ENCODE measurements at regions not wholly inside any gene's neighbourhood (a gene's known extent, or its start where the extent isn't known, plus 50 kb on each side); places are given as distances from the start of the nearest gene placed in this dataset.

DNA sequence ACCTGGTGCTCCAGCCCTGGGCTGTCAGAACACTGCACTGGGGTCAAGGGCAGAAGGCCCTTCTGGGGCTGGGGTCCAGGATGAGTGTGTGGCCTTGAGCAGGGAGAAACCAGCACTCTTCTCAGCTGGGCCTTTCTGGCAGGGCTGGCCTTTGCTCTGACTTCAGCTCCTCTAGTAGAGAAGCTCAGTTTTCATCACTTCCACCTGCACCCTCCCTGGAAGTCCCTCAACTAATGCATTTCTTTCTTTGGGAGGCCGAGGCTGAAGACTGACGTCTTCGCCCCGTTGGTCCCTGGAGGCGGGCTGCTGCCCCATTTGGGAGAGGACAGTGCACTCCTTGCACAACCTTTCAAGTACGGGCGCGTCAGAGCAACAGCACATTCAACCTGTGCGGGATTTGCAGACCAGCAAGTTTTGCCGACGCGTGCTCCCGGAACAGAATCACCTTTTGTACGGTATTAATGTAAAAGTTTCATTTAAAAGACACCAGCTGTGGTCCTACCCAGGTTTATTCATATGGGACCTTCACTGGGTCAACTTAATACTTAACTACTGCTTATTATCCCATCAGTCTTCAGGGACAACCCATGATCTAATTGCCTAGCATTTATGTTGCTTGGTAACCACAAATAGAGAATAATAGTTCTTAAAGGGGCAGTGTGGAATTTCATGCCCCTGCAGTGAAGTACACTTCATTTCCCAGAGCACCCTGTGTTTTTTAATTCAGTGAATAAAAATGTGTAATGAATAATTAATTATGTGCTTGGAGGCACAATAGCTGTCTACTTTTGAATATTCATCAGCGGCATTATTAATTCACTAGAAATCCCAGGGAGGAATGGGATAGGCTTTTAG is 134.8 kb upstream of the VRK1 start:
- TF ChIP-seq EZH2 (IDR thresholded peaks at IDR 0.05; ENCODE audit: low read depth, unreplicated experiment) (no peak), EZH2phosphoT487 (IDR thresholded peaks at IDR 0.05; ENCODE audit: unreplicated experiment) (no peak), POLR2AphosphoS5 (IDR thresholded peaks at IDR 0.05; ENCODE audit: low read depth) (no peak), NANOG (IDR thresholded peaks at IDR 0.05; ENCODE audit: borderline replicate concordance) (no peak)
- TF ChIP-seq, protein P1, sequence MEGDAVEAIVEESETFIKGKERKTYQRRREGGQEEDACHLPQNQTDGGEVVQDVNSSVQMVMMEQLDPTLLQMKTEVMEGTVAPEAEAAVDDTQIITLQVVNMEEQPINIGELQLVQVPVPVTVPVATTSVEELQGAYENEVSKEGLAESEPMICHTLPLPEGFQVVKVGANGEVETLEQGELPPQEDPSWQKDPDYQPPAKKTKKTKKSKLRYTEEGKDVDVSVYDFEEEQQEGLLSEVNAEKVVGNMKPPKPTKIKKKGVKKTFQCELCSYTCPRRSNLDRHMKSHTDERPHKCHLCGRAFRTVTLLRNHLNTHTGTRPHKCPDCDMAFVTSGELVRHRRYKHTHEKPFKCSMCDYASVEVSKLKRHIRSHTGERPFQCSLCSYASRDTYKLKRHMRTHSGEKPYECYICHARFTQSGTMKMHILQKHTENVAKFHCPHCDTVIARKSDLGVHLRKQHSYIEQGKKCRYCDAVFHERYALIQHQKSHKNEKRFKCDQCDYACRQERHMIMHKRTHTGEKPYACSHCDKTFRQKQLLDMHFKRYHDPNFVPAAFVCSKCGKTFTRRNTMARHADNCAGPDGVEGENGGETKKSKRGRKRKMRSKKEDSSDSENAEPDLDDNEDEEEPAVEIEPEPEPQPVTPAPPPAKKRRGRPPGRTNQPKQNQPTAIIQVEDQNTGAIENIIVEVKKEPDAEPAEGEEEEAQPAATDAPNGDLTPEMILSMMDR (conservative IDR thresholded peaks at IDR 0.05; ENCODE audit: low read depth in 2 of 2), result no peak
- TF ChIP-seq, protein P2, sequence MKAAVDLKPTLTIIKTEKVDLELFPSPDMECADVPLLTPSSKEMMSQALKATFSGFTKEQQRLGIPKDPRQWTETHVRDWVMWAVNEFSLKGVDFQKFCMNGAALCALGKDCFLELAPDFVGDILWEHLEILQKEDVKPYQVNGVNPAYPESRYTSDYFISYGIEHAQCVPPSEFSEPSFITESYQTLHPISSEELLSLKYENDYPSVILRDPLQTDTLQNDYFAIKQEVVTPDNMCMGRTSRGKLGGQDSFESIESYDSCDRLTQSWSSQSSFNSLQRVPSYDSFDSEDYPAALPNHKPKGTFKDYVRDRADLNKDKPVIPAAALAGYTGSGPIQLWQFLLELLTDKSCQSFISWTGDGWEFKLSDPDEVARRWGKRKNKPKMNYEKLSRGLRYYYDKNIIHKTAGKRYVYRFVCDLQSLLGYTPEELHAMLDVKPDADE (IDR thresholded peaks at IDR 0.05), result no peak
- TF ChIP-seq, protein P3, sequence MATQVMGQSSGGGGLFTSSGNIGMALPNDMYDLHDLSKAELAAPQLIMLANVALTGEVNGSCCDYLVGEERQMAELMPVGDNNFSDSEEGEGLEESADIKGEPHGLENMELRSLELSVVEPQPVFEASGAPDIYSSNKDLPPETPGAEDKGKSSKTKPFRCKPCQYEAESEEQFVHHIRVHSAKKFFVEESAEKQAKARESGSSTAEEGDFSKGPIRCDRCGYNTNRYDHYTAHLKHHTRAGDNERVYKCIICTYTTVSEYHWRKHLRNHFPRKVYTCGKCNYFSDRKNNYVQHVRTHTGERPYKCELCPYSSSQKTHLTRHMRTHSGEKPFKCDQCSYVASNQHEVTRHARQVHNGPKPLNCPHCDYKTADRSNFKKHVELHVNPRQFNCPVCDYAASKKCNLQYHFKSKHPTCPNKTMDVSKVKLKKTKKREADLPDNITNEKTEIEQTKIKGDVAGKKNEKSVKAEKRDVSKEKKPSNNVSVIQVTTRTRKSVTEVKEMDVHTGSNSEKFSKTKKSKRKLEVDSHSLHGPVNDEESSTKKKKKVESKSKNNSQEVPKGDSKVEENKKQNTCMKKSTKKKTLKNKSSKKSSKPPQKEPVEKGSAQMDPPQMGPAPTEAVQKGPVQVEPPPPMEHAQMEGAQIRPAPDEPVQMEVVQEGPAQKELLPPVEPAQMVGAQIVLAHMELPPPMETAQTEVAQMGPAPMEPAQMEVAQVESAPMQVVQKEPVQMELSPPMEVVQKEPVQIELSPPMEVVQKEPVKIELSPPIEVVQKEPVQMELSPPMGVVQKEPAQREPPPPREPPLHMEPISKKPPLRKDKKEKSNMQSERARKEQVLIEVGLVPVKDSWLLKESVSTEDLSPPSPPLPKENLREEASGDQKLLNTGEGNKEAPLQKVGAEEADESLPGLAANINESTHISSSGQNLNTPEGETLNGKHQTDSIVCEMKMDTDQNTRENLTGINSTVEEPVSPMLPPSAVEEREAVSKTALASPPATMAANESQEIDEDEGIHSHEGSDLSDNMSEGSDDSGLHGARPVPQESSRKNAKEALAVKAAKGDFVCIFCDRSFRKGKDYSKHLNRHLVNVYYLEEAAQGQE (IDR thresholded peaks at IDR 0.05; ENCODE audit: unreplicated experiment), result no peak

Data from GM23338 (cell line).